ENCODE measurements at regions not wholly inside any gene's neighbourhood (a gene's known extent, or its start where the extent isn't known, plus 50 kb on each side); places are given as distances from the start of the nearest gene placed in this dataset.
"Not testable (repeated sequence)": the region's sequence is repeated elsewhere in the genome, so short reads cannot be mapped to it uniquely, and the experiment has no call there.

DNA sequence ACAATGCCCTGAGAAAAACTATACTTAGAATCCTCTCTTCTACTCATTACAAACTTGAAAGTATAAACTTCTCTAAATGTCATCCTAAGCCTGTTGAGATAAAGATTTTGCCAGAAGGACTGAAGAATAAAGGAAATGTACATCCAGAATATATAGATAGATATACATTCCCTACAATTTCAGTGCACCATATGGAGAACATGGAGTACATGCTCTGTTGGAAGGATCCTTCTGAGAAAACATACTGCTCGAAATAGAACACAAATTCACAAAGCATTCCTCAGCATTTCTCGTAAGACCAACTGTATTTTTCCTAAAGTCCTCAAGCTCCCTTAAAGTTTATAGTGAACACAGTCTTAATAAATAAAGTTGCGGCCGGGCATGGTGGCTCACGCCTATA is 69.7 kb upstream of the RASA1 start:
- no peak overlapping the region for H3K27ac ChIP-seq (ENCODE audit: low read depth, low read length)
- no peak overlapping the region for H3K9ac ChIP-seq (ENCODE audit: low read length)
- H3F3A ChIP-seq (ENCODE audit: insufficient read depth), result no peaks in the 10 kb centered on the region
- H3K9me3 ChIP-seq (ENCODE audit: insufficient read depth, low read length), result no peaks in the 10 kb centered on the region
- no peaks in the 10 kb centered on the region for H3K9me2 ChIP-seq (replicated peaks; ENCODE audit: insufficient read depth, low read length)
- H3K27me3 ChIP-seq (ENCODE audit: low read length), result no peaks in the 10 kb centered on the region
- no peak overlapping the region for H2AFZ ChIP-seq (ENCODE audit: low read depth, low read length, severe bottlenecking)
- no peaks in the 10 kb centered on the region for H4K20me1 ChIP-seq (ENCODE audit: low read depth, low read length)
- no peak for TF ChIP-seq EZH2phosphoT487 (conservative IDR thresholded peaks at IDR 0.05; ENCODE audit: low read length)
- TF ChIP-seq, protein P1, sequence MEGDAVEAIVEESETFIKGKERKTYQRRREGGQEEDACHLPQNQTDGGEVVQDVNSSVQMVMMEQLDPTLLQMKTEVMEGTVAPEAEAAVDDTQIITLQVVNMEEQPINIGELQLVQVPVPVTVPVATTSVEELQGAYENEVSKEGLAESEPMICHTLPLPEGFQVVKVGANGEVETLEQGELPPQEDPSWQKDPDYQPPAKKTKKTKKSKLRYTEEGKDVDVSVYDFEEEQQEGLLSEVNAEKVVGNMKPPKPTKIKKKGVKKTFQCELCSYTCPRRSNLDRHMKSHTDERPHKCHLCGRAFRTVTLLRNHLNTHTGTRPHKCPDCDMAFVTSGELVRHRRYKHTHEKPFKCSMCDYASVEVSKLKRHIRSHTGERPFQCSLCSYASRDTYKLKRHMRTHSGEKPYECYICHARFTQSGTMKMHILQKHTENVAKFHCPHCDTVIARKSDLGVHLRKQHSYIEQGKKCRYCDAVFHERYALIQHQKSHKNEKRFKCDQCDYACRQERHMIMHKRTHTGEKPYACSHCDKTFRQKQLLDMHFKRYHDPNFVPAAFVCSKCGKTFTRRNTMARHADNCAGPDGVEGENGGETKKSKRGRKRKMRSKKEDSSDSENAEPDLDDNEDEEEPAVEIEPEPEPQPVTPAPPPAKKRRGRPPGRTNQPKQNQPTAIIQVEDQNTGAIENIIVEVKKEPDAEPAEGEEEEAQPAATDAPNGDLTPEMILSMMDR (IDR thresholded peaks at IDR 0.05; ENCODE audit: insufficient read depth, low read length, poor library complexity, severe bottlenecking), result no peak
- no peak overlapping the region for H3K4me3 ChIP-seq (ENCODE audit: insufficient read depth, low read length, poor library complexity, severe bottlenecking)
- H3K36me3 ChIP-seq (ENCODE audit: low read length), result no peaks in the 10 kb centered on the region
- H3K79me2 ChIP-seq (ENCODE audit: insufficient read depth, low read length), result no peaks in the 10 kb centered on the region
- no peak overlapping the region for H3K4me2 ChIP-seq (ENCODE audit: low read depth, low read length, poor library complexity, severe bottlenecking)

- H3K27me3 ChIP-seq (ENCODE audit: low read length); H3K36me3 ChIP-seq (ENCODE audit: low read length); H3K27ac ChIP-seq (ENCODE audit: low read depth, low read length); H2AFZ ChIP-seq (ENCODE audit: low read depth, low read length, severe bottlenecking); H3K9me3 ChIP-seq (ENCODE audit: insufficient read depth, low read length); H3K79me2 ChIP-seq (ENCODE audit: insufficient read depth, low read length); H3K4me3 ChIP-seq (ENCODE audit: insufficient read depth, low read length, poor library complexity, severe bottlenecking); H3K9ac ChIP-seq (ENCODE audit: low read length); H4K20me1 ChIP-seq (ENCODE audit: low read depth, low read length); H3K4me2 ChIP-seq (ENCODE audit: low read depth, low read length, poor library complexity, severe bottlenecking); H3F3A ChIP-seq (ENCODE audit: insufficient read depth); H3K9me2 ChIP-seq (replicated peaks; ENCODE audit: insufficient read depth, low read length): not testable (repeated sequence)
Measured at GRCh38 chr5:87199246-87199645, 68.4 kb upstream of the RASA1 start.

DNA sequence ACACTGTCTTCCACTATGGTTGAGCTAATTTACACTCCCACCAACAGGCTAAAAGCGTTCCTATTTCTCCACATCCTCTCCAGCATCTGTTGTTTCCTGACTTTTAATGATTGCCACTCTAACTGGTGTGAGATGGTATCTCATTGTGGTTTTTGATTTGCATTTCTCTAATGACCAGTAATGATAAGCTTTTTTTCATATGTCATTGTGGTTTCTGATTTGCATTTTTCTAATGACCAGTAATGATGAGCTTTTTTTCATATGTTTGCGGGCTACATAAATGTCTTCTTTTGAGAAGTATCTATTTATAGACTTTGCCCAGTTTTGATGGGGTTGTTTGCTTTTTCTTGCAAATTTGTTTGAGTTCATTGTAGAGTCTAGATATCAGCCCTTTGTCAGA is 68.0 kb upstream of the RASA1 start:
- not testable (repeated sequence) for H3K27ac ChIP-seq (ENCODE audit: low read depth, low read length); H3K27me3 ChIP-seq (ENCODE audit: low read length); H2AFZ ChIP-seq (ENCODE audit: low read depth, low read length, severe bottlenecking); H4K20me1 ChIP-seq (ENCODE audit: low read depth, low read length); H3K4me2 ChIP-seq (ENCODE audit: low read depth, low read length, poor library complexity, severe bottlenecking); H3K9me3 ChIP-seq (ENCODE audit: insufficient read depth, low read length); H3K79me2 ChIP-seq (ENCODE audit: insufficient read depth, low read length); H3F3A ChIP-seq (ENCODE audit: insufficient read depth); H3K9ac ChIP-seq (ENCODE audit: low read length); H3K4me3 ChIP-seq (ENCODE audit: insufficient read depth, low read length, poor library complexity, severe bottlenecking); H3K9me2 ChIP-seq (replicated peaks; ENCODE audit: insufficient read depth, low read length); H3K36me3 ChIP-seq (ENCODE audit: low read length)

GRCh38 chr5:87210076-87210475 is 57.6 kb upstream of the RASA1 start:
- Histone ChIP-seq H3K4me3 (ENCODE audit: insufficient read depth, low read length, poor library complexity, severe bottlenecking) (no peak overlapping the region), H4K20me1 (ENCODE audit: low read depth, low read length) (no peaks in the 10 kb centered on the region), H3K4me2 (ENCODE audit: low read depth, low read length, poor library complexity, severe bottlenecking) (no peak overlapping the region), H3K27ac (ENCODE audit: low read depth, low read length) (no peak overlapping the region), H3K9me3 (ENCODE audit: insufficient read depth, low read length) (no peaks in the 10 kb centered on the region), H3F3A (ENCODE audit: insufficient read depth) (no peaks in the 10 kb centered on the region), H3K27me3 (ENCODE audit: low read length) (no peaks in the 10 kb centered on the region), H3K9me2 (replicated peaks; ENCODE audit: insufficient read depth, low read length) (no peaks in the 10 kb centered on the region), H3K9ac (ENCODE audit: low read length) (no peak overlapping the region), H3K36me3 (ENCODE audit: low read length) (no peaks in the 10 kb centered on the region), H3K79me2 (ENCODE audit: insufficient read depth, low read length) (no peaks in the 10 kb centered on the region), H2AFZ (ENCODE audit: low read depth, low read length, severe bottlenecking) (no peak overlapping the region)
- TF ChIP-seq EZH2phosphoT487 (conservative IDR thresholded peaks at IDR 0.05; ENCODE audit: low read length), result no peak
- TF ChIP-seq, protein P1 (IDR thresholded peaks at IDR 0.05; ENCODE audit: insufficient read depth, low read length, poor library complexity, severe bottlenecking), result no peak
